ENCODE measurements at regions not wholly inside any gene's neighbourhood (a gene's known extent, or its start where the extent isn't known, plus 50 kb on each side); places are given as distances from the start of the nearest gene placed in this dataset.

GRCh38 chr9:107945493-107945892 lies 455.9 kb upstream of the KLF4 start:
- TF ChIP-seq CTCF (IDR thresholded peaks at IDR 0.05) (no peak), POLR2A (IDR thresholded peaks at IDR 0.05) (no peak), EP300 (IDR thresholded peaks at IDR 0.05) (no peak), POLR2AphosphoS5 (IDR thresholded peaks at IDR 0.05) (no peak)
